HL-60 (cell line): ENCODE measurements at regions not wholly inside any gene's neighbourhood (a gene's known extent, or its start where the extent isn't known, plus 50 kb on each side); places are given as distances from the start of the nearest gene placed in this dataset.
A peak's percentile ranks its signal among the peaks of the same experiment; 100 is the strongest.

Experiments
- DNase-seq, 2 experiments: peaks; one replicate each; pipeline ENCODE4 v3.0.0-alpha.2; 2010 to 2020; ENCODE audit warnings: low read depth in 1 of 2, low spot score in 1 of 2
- H3K27ac ChIP-seq: fragments of 250-450 bp; sonication (Bioruptor Pico); replicated peaks from 2 replicates; pipeline ENCODE4 v1.5.1; 2020; ENCODE audit warnings: mild to moderate bottlenecking, moderate library complexity
- H3K27me3 ChIP-seq: fragments of 250-450 bp; sonication (Bioruptor Pico); 2 replicates; pipeline ENCODE4 v1.5.1; 2021; ENCODE audit warnings: mild to moderate bottlenecking, moderate library complexity; ENCODE audit not compliant: insufficient read depth, poor library complexity, severe bottlenecking
- H3K4me3 ChIP-seq: replicated peaks from 2 replicates; pipeline ENCODE4 v1.5.1; 2011; ENCODE audit warnings: mild to moderate bottlenecking, control low read depth, low read length; ENCODE audit not compliant: insufficient read depth
- GABPA ChIP-seq: IDR thresholded peaks from 2 replicates; pipeline ENCODE4 v1.6.1; 2012; ENCODE audit warnings: low read depth
- POLR2AphosphoS5 ChIP-seq: IDR thresholded peaks from 2 replicates; pipeline ENCODE4 v1.6.1; 2012; ENCODE audit warnings: low read depth
- SPI1 ChIP-seq: IDR thresholded peaks from 2 replicates; pipeline ENCODE4 v1.6.1; 2012; ENCODE audit warnings: low read depth, mild to moderate bottlenecking, borderline replicate concordance
- TF ChIP-seq, protein P1 (sequence below): IDR thresholded peaks from 2 replicates; pipeline ENCODE4 v1.6.1; 2012; ENCODE audit warnings: low read depth; ENCODE audit not compliant: insufficient replicate concordance
- TF ChIP-seq, protein P2 (sequence below): IDR thresholded peaks from one replicate; pipeline ENCODE4 v1.5.1; 2011; ENCODE audit warnings: low read length, control low read depth, inconsistent platforms; ENCODE audit not compliant: insufficient read depth

DNA sequence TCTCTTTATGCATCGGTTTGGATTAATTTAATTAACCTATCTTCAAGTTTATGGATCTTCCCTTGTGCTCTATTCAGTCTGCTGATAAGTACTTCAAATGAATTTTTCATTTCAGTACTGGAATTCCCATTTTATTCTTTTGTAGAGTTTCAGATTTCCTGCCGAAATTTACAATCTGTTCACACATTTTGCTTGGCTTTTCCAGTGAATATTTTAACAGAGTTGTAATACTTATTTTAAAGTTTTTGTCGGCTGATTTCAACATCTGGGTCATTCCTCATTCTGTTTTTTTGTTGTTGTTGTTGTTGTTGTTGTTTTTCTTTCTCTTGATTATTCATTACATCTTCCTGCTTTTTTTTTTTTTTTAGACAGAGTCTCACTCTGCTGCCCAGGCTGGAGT, 89.9 kb upstream of the KCNMA1 start:
- peaks cover 2% of the 10 kb centered on the region for H3K27me3 ChIP-seq
- TF ChIP-seq SPI1 (no peak), GABPA (no peak), POLR2AphosphoS5 (no peak)
- TF ChIP-seq, protein P1, sequence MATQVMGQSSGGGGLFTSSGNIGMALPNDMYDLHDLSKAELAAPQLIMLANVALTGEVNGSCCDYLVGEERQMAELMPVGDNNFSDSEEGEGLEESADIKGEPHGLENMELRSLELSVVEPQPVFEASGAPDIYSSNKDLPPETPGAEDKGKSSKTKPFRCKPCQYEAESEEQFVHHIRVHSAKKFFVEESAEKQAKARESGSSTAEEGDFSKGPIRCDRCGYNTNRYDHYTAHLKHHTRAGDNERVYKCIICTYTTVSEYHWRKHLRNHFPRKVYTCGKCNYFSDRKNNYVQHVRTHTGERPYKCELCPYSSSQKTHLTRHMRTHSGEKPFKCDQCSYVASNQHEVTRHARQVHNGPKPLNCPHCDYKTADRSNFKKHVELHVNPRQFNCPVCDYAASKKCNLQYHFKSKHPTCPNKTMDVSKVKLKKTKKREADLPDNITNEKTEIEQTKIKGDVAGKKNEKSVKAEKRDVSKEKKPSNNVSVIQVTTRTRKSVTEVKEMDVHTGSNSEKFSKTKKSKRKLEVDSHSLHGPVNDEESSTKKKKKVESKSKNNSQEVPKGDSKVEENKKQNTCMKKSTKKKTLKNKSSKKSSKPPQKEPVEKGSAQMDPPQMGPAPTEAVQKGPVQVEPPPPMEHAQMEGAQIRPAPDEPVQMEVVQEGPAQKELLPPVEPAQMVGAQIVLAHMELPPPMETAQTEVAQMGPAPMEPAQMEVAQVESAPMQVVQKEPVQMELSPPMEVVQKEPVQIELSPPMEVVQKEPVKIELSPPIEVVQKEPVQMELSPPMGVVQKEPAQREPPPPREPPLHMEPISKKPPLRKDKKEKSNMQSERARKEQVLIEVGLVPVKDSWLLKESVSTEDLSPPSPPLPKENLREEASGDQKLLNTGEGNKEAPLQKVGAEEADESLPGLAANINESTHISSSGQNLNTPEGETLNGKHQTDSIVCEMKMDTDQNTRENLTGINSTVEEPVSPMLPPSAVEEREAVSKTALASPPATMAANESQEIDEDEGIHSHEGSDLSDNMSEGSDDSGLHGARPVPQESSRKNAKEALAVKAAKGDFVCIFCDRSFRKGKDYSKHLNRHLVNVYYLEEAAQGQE: no peak
- TF ChIP-seq, protein P2, sequence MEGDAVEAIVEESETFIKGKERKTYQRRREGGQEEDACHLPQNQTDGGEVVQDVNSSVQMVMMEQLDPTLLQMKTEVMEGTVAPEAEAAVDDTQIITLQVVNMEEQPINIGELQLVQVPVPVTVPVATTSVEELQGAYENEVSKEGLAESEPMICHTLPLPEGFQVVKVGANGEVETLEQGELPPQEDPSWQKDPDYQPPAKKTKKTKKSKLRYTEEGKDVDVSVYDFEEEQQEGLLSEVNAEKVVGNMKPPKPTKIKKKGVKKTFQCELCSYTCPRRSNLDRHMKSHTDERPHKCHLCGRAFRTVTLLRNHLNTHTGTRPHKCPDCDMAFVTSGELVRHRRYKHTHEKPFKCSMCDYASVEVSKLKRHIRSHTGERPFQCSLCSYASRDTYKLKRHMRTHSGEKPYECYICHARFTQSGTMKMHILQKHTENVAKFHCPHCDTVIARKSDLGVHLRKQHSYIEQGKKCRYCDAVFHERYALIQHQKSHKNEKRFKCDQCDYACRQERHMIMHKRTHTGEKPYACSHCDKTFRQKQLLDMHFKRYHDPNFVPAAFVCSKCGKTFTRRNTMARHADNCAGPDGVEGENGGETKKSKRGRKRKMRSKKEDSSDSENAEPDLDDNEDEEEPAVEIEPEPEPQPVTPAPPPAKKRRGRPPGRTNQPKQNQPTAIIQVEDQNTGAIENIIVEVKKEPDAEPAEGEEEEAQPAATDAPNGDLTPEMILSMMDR: no peak
- DNase-seq: no peak
- H3K27ac ChIP-seq: no peak overlapping the region
- no peak overlapping the region for H3K4me3 ChIP-seq

DNA sequence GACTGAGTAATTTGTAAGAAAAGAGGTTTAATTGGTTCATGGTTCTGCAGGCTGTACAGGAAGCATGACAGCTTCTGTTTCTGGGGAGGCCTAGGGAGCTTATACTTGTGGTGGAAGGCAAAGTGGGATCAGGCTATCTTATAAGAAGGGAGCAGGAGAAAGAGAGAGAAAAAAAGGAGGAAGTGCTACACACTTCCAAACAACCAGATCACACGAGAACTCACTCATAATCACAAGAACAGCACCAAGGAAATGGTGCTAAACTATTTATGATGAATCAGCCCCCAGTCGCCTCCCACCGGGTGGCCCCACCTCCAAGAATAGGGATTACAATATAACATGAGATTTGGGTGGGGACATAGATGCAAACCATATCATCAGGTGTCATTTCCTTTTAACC, 89.1 kb upstream of the KCNMA1 start:
- Histone ChIP-seq H3K27ac (no peak overlapping the region), H3K27me3 (peaks cover 2% of the 10 kb centered on the region), H3K4me3 (no peak overlapping the region)
- no peak for TF ChIP-seq GABPA
- TF ChIP-seq SPI1: peak; percentile 54; the same call in 1 of the 2 replicates
- TF ChIP-seq, protein P2: no peak
- no peak for TF ChIP-seq POLR2AphosphoS5
- TF ChIP-seq, protein P1: no peak
- no peak for DNase-seq

DNA sequence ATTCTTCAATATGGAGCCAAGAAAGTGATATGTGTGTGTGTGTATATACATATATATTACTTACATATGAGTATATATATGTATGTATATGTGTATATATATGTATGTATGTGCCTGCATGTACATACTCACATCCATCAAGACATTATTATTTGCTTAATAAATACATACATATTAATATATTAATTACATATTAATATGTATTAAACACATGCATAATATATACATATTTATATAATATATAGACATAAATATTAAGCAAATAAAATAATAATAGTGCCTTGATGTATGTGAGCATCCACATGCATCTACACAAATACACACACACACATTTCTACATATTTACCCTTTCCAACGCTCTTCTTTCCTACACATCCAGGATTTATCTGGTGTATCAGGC, 88.7 kb upstream of the KCNMA1 start:
- no peak overlapping the region for H3K4me3 ChIP-seq
- TF ChIP-seq, protein P1: no peak
- TF ChIP-seq, protein P2: no peak
- no peak for TF ChIP-seq GABPA
- no peak for DNase-seq
- no peak overlapping the region for H3K27ac ChIP-seq
- H3K27me3 ChIP-seq: peaks cover 2% of the 10 kb centered on the region
